Skeletal muscle tissue (tissue), 3 donors: ENCODE measurements at regions not wholly inside any gene's neighbourhood (a gene's known extent, or its start where the extent isn't known, plus 50 kb on each side); places are given as distances from the start of the nearest gene placed in this dataset.
"Not testable (repeated sequence)": the region's sequence is repeated elsewhere in the genome, so short reads cannot be mapped to it uniquely, and the experiment has no call there.

Experiments used
- H3K27ac ChIP-seq: one replicate; pipeline ENCODE4 v1.7.0; 2013; ENCODE audit warnings: mild to moderate bottlenecking, low read depth, low read length, inconsistent platforms
- H3K27me3 ChIP-seq, 3 donors: one replicate each; pipeline ENCODE4 v1.7.0; 2013; ENCODE audit warnings: low read length in 3 of 3; ENCODE audit not compliant: control insufficient read depth in 3 of 3, insufficient read depth in 3 of 3
- H3K36me3 ChIP-seq, 3 donors: one replicate each; pipeline ENCODE4 v1.7.0; 2013; ENCODE audit warnings: low read length in 3 of 3; ENCODE audit not compliant: control insufficient read depth in 3 of 3, insufficient read depth in 3 of 3
- H3K4me1 ChIP-seq, 3 donors: one replicate each; pipeline ENCODE4 v1.7.0; 2013; ENCODE audit warnings: low read length in 3 of 3, mild to moderate bottlenecking in 3 of 3; ENCODE audit not compliant: control insufficient read depth in 3 of 3, insufficient read depth in 3 of 3
- H3K4me3 ChIP-seq, 3 donors: one replicate each; pipeline ENCODE4 v1.7.0; 2013; ENCODE audit warnings: low read length in 3 of 3
- H3K9ac ChIP-seq, 3 donors: one replicate each; pipeline ENCODE4 v1.7.0; 2013; ENCODE audit warnings: low read length in 3 of 3, mild to moderate bottlenecking in 3 of 3, moderate library complexity in 2 of 3, low read depth in 1 of 3
- H3K9me3 ChIP-seq, 3 donors: one replicate each; pipeline ENCODE4 v1.7.0; 2013; ENCODE audit warnings: low read length in 3 of 3; ENCODE audit not compliant: control insufficient read depth in 3 of 3
- donor health status: Osteomylitis.

DNA sequence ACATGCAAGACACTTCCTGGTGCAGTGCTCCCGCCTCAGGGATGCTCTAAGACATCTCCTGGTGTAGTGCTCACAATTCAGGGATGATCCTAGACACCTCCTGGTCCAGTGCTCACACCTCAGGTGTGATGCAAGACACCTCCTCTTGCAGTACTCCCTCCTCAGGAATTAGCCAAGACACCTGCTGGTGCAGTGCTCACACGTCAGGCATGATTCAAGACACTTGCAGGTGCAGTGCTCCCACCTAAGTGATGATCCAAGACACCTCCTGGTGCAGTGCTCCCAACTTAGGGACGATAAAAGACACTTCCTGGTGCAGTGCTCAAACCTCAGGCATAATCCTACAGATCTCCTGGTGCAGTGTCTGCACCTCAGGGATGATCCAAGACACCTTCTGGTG lies 117.0 kb downstream of the ASB1 start:
- H3K27me3 ChIP-seq, H3K4me1 ChIP-seq, H3K36me3 ChIP-seq, H3K9ac ChIP-seq, H3K4me3 ChIP-seq, H3K27ac ChIP-seq: not testable (repeated sequence)
- peaks cover 0 to 26% (median 3%) of the 10 kb centered on the region in 3 donors for H3K9me3 ChIP-seq

DNA sequence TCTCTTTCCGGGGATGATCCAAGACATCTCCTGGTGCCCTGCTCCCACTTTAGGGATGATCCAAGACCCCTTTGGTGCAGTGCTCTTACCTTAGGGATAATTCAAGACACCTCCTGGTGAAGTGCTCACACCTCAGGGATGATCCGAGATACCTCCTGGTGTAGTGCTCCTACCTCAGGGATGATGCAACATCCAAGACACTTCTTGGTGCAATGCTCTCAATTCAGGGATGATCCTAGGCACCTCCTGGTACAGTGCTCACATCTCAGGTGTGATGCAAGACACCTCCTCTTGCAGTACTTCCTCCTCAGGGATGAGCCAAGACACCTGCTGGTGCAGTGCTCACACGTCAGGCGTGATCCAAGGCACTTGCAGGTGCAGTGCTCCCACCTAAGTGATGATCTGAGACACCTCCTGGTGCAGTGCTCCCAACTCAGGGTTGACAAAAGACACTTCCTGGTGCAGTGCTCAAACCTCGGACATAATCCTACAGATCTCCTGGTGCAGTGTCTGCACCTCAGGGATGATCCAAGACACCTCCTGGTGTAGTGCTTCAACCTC lies 122.3 kb downstream of the ASB1 start:
- Histone ChIP-seq H3K4me3 (no peak overlapping the region), H3K27me3 (peaks cover 0 to 12% (median 4%) of the 10 kb centered on the region in 3 donors)

DNA sequence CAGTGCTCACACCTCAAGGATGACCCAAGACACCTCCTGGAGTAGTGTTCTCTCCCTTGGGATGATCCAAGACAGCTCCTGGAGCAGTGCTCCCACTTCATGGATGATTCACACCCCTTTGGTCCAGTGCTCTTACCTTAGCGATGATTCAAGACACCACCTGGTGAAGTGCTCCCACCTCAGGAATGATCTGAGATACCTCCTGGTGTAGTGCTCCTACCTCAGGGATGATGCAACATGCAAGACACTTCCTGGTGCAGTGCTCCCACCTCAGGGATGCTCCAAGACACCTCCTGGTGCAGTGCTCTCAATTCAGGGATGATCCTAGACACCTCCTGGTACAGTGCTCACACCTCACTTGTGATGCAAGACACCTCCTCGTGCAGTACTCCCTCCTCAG lies 123.1 kb downstream of the ASB1 start:
- no peaks in the 10 kb centered on the region for H3K4me1 ChIP-seq
- H3K36me3 ChIP-seq, result no peaks in the 10 kb centered on the region
- H3K9ac ChIP-seq, result no peak overlapping the region
- no peak overlapping the region for H3K4me3 ChIP-seq
- peaks cover 0 to 20% (median 4%) of the 10 kb centered on the region in 3 donors for H3K27me3 ChIP-seq
- no peak overlapping the region for H3K27ac ChIP-seq
- H3K9me3 ChIP-seq, result peaks cover 2 to 8% (median 7%) of the 10 kb centered on the region in 3 donors

More for the DNA sequence above, 122.3 kb downstream of the ASB1 start:
- Histone ChIP-seq H3K9ac (no peak overlapping the region), H3K36me3 (no peaks in the 10 kb centered on the region), H3K9me3 (peaks cover 2 to 8% (median 7%) of the 10 kb centered on the region in 3 donors), H3K4me1 (no peaks in the 10 kb centered on the region), H3K27ac (no peak overlapping the region)

DNA sequence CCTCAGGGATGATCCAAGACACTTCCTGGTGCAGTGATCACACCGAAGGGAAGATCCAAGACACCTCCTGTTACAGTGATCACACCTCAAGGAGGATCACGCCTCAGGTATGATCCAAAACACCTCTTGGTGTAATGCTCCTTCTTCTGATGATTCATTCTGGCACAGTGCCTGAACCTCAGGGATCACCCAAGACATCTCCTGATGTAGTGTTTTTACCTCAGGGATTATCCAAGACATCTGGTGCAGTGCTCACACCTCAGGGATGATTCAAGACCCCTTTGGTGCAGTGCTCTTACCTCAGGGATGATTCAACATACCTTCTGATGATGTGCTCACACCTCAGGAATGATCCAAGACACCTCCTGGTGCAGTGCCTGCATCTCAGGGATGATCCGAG lies 124.4 kb downstream of the ASB1 start:
- Histone ChIP-seq H3K9me3 (peaks cover 2 to 7% (median 2%) of the 10 kb centered on the region in 3 donors), H3K9ac (no peak overlapping the region), H3K4me1 (no peaks in the 10 kb centered on the region), H3K27ac (no peak overlapping the region), H3K4me3 (no peak overlapping the region), H3K36me3 (no peaks in the 10 kb centered on the region), H3K27me3 (peaks cover 0 to 18% (median 4%) of the 10 kb centered on the region in 3 donors)

DNA sequence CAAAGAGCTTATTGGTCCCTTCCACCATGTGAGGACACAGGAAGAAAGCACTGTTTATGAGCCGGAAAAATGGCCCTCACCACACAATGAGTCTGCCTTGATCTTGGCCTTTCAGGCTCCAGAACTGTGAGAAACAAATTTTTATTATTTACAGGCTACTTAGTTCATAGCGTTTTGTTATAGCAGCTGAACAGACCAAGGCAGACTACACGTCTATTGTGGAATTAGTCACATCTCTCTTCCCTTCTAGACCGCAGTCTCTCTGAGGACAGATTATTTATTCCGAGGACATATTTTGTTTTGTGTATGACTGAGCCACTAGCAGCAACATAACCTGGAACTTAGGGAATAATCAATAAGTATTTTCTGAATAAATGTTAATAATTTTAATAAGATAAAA lies 125.5 kb downstream of the ASB1 start:
- Histone ChIP-seq H3K4me3 (no peak overlapping the region), H3K9ac (no peak overlapping the region), H3K36me3 (no peaks in the 10 kb centered on the region), H3K4me1 (no peaks in the 10 kb centered on the region), H3K9me3 (peaks cover 2 to 7% (median 2%) of the 10 kb centered on the region in 3 donors), H3K27ac (no peak overlapping the region), H3K27me3 (peaks cover 0 to 25% (median 7%) of the 10 kb centered on the region in 3 donors)

DNA sequence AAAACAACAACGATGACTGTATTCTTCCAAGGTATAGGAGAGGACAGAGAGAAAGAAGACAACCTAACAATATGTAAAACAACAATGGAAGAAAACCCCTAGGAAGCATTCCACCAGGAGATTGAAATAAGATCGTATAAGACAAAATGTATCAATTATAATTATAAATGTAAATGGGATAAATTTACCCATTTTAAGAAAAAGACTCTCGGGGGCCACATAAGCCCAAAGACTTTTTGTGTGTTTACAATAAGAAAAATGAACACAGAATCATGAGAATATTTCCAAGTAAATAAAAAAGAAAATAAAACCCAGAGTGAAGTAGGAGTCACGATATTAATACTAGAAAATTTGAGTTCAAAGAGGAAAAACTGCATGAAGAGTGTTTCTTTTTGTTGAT lies 126.4 kb downstream of the ASB1 start:
- Histone ChIP-seq H3K9ac (no peak overlapping the region), H3K4me1 (no peaks in the 10 kb centered on the region), H3K27ac (no peak overlapping the region), H3K9me3 (peaks cover 2 to 7% (median 2%) of the 10 kb centered on the region in 3 donors), H3K36me3 (no peaks in the 10 kb centered on the region), H3K4me3 (no peak overlapping the region), H3K27me3 (peaks cover 0 to 23% (median 4%) of the 10 kb centered on the region in 3 donors)

DNA sequence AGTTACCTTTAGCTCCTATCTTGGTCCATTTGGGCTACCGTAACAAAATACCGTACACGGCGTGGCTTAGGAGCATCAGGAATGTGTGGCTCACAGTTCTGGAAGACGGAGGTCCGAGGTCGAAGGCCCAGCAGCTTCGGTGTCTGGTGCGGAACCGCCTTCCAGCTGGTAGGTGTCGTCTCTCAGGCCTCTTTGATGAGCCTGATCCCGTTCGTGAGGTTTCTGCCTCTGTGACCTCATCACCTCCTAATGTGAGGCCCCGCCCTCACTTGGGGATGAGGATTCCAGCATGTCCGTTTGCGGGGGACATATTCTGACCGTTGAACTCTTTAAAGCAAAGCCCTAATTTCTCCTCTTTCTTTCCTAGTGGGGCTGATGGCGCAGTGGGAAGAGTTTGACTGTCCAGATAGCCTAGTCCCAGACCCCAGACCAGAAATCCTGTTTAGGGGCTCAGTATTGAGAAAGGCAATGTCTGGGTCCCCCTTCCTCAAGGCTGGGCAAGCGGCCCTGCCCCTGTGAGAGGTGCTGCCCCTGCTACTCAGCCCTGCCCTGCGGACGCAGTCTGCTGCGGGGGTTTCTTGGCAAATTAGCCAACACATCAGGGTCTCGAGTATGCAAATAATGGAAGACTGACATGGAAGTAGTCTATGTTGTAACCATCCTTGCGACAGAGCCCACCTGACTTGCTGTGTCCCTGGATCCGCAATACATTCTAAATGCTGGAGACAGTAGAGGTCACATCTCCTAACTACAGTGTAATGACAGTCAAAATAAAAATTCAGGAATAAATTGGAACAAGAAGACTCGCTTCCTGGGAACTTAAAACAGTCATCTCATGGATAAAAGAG lies 128.0 kb downstream of the ASB1 start:
- Histone ChIP-seq H3K4me1 (no peaks in the 10 kb centered on the region), H3K27me3 (peaks cover 0 to 25% (median 4%) of the 10 kb centered on the region in 3 donors), H3K4me3 (no peak overlapping the region), H3K9ac (no peak overlapping the region), H3K27ac (no peak overlapping the region), H3K9me3 (peaks cover 2 to 7% (median 2%) of the 10 kb centered on the region in 3 donors), H3K36me3 (no peaks in the 10 kb centered on the region)

DNA sequence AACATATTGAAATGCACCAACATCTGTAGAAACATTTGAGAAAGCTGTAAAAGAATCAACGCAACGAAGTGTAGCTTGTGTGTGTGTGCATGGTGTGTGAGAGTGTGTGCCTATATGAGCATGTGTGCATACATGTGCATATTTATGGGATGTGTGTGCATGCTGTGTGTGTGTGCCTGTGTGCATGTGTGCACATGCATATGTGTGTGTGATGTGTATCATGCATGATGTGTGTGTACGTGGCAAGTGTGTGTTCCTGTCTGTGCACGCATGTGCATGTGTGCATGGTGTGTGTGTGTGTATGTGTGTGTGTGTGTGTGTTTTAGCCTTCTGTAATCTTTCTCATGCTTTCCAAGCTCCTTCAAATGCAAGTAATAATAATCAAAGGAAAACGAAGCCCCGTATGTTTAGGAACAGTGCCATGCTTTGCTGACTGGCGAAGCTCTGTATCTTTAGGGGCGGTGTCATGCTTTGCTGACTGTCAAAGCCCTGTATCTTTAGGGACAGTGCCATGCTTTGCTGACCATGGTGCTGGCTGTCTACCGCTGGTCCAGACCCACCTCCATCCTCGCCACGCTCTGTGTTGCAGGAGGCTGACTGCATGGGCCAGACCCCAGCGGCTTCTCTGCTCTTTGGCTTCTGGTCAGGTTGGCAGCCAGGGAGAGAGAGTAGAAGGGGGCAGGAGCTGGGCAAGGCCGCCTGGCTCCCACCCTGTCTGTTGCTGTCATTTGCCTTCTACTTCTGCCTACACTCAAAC lies 129.2 kb downstream of the ASB1 start:
- H3K9ac ChIP-seq, result no peak overlapping the region
- H3K4me3 ChIP-seq, result no peak overlapping the region
- peaks cover 0 to 34% (median 8%) of the 10 kb centered on the region in 3 donors for H3K27me3 ChIP-seq
- peaks cover 2 to 7% (median 2%) of the 10 kb centered on the region in 3 donors for H3K9me3 ChIP-seq
- no peaks in the 10 kb centered on the region for H3K4me1 ChIP-seq
- no peak overlapping the region for H3K27ac ChIP-seq
- H3K36me3 ChIP-seq, result no peaks in the 10 kb centered on the region

DNA sequence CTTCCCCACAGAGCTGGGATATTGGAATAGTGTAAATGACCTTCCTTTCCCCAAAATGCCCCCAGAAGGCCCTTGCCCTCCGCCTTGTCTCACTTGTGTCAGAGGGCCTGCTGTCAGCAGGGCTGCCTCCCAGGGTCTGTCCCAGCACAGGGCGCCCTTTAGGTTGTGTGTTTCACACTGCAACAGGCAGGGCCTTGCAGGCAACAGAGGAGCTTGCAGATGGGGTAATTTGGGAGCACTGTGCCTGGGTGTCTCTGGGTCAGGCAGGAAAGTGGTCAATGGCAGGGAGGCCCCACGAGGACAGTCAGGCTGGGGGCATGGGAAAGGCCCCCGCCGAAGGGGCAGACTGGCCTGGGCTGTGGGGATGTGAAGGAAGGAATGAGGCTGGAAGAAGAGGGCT lies 130.7 kb downstream of the ASB1 start:
- Histone ChIP-seq H3K27me3 (peaks cover 0 to 35% (median 8%) of the 10 kb centered on the region in 3 donors), H3K9ac (no peak overlapping the region), H3K4me1 (no peaks in the 10 kb centered on the region), H3K27ac (no peak overlapping the region), H3K9me3 (peaks cover 0 to 2% (median 2%) of the 10 kb centered on the region in 3 donors), H3K36me3 (no peaks in the 10 kb centered on the region), H3K4me3 (no peak overlapping the region)
